ENCODE measurements at regions not wholly inside any gene's neighbourhood (a gene's known extent, or its start where the extent isn't known, plus 50 kb on each side); places are given as distances from the start of the nearest gene placed in this dataset.

- DNase-seq = no peak
Measured at GRCh38 chr18:24530630-24531111, 70.2 kb downstream of the HRH4 start.

GRCh38 chr18:24534271-24534670, 73.8 kb downstream of the HRH4 start:
- no peak for DNase-seq

- DNase-seq = no peak
Measured at GRCh38 chr18:24534737-24535136, 74.3 kb downstream of the HRH4 start.

- no peak for DNase-seq
Measured at GRCh38 chr18:24535527-24536295, 75.3 kb downstream of the HRH4 start.

- no peak for DNase-seq
Measured at GRCh38 chr18:24536326-24536725, 75.9 kb downstream of the HRH4 start.

GRCh38 chr18:24536834-24537233, 76.4 kb downstream of the HRH4 start:
- no peak for DNase-seq

GRCh38 chr18:24538414-24539264, 78.2 kb downstream of the HRH4 start:
- DNase-seq = no peak

DNA sequence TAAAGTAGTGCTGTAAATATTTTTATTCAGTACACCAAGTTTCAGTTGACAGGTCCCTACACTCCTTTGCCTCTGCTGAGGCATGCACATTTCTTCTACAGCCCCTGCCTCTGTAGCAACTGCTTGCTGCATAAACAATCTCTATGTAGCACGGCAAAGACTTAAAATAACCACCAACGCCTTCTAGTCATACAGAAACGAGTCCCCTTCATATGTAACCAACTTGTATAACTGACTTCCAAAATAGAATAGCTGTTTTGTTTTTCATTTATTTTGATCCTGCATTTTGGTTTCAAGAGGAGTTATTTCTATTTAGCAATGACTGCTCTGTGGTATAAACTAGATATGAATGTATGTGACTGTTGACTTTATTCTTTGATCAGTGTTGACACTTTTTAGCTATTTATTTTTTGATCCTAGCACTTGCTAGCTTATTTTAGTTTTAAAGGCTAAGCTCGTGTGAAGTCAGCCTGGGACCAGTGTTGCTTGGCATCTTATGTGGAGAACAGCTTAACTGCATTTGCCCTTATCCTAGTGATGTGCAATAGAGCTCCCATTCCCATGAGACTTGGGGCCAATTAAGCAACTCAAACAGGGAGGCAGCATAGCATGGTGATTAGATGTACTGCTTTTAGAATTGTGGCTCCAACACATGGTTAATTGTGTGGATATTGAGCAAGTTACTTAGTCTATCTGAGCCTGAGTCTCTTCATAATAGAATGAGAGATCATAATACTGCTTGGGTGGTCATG, 79.6 kb downstream of the HRH4 start:
- DNase-seq = no peak

- DNase-seq = no peak
Measured at GRCh38 chr18:24540896-24541295, 80.5 kb downstream of the HRH4 start.

DNA sequence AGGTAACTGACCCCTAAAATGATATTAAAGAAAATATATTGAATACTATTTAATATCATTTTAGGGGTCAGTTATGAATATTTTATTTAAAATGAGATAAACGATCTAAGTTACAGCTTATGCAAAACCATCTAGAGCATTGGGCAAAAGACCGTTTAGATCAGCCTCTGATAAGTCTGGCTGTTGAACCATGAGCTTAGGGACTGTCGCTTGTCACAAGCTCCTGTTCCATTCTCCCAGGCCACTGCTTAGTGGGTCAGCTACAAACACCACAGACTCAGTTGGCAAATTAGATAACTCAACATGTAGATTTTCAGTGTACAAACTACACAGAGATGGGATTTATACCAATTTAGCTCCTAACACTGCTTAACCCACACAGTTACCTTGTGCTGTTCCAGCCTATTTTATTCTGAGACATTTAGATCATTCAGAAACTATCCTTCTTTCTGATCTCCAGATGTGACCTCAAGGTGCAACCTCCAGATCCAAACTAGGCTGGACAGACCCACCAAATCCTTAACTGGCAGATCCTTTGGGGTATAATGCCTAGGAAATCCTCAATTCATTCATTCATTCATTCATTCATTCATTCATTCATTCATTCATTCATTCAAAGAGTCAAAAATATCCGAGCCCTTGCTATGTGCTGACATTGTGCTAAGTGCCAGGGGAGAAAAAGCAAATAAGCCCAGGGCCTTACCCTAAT, 82.8 kb downstream of the HRH4 start:
- no peak for DNase-seq

GRCh38 chr18:24543795-24544498, 83.5 kb downstream of the HRH4 start:
- DNase-seq = no peak

DNA sequence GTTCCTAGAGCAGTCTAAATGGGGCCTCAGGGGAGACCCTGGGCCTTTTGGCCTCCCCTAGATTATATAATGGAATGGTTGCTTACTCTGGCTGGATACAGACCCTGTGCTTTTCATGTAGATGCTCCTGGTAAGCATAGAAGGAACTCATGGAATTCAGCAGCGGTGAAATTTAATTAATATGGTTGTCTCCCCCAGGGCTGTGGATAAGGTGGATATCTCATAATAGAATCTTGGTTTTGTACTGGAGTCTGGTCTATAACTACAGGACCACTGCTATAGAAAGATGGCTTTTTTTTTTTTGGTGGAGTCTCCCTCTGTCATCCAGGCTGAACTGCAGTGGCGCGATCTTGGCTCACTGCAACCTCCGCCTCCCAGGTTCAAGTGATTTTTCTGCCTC, 84.5 kb downstream of the HRH4 start:
- DNase-seq = no peak

- no peak for DNase-seq
Measured at GRCh38 chr18:24545651-24546050, 85.2 kb downstream of the HRH4 start.

DNA sequence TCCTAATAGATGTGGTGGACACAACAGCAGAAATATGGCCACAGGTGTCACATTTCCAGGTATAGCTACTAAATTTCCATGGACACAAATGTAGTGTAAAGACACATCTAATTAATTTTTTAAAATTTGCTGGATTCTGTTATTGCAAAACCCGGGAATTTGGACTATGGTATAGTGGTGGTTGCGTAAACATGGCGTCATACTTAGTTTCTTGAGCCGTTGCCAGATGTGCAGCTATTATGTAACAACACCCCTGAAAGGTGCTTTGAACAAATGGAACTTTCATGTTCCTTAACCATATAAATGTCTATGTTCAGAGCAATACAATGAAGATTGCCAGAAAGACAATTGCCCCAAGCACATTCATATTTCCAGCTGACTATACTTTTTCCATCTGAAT, 85.9 kb downstream of the HRH4 start:
- DNase-seq = no peak

DNA sequence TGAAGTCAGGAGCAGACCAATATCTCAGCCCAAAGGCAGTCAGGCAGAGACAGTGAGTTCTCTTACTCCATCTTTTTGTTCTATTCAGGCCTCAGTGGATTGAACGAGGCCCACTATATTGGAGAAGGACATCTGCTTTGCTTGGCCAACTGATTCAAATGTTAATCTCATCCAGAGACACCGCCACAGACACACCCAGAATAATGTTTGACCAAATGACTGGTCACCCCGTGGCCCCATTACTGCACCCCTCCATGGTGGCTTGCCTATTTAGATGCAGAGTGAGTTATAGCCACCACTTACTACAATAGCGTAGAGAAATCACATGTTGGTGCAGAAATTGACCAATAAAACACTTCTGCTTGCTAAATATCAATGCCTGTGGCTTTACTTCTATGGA, 88.1 kb downstream of the HRH4 start:
- no peak for DNase-seq

DNA sequence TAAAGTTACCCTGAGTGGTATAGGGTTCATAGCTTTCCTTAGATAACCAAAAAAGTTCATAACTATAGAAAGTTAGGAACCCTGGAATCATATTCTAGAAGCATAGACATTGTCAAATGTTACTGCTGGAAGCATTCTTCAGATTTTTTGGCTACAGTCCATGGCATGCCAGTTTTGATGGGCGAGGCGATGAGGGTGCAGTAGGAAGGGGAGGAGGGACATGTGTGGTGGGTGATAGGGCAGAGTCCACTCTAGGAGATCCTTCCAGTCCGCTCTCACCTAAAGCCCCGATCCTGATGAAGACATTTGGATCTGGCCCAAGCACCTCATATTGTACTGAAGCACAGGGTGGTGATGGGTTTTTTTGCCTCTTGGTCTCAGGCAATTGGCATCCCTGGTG, 91.8 kb downstream of the HRH4 start:
- no peak for DNase-seq

- no peak for DNase-seq
Measured at GRCh38 chr18:24553571-24554285, 93.3 kb downstream of the HRH4 start.

GRCh38 chr18:24558403-24558802, 98.0 kb downstream of the HRH4 start:
- no peak for DNase-seq

GRCh38 chr18:24559526-24559925, 99.1 kb downstream of the HRH4 start:
- no peak for DNase-seq

GRCh38 chr18:24560511-24560981, 100.1 kb downstream of the HRH4 start:
- no peak for DNase-seq

DNA sequence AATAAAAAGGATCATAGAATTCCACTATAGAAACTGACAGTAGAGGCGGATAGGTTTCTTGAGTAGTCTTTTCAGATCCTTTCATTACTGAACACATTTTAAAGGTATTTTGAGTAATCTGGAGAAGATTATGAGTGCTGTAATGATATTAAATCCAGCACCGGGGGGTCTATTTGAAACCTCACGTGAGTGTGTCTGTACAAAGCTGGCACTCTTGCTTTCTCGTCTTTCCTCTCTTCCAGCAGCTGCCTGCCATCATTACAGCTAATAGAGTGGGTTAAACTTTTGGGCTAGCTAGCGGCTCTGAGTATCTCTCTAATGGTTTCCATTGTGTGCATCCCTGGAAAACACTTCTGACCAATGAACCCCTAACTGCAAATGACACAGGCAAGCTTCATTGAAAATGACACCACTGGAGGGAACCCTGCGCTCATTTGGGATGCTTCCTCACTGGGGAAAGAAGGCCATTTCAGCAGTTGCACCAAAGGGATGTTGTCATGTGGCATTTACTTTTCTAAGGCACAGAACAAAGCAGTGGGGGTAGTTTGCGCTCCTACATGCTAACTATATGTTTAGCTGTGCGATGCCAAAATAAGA, 101.0 kb downstream of the HRH4 start:
- no peak for DNase-seq

Measured in NCI-H1048 (cell line).